CD4-positive, alpha-beta T cell (primary cell): ENCODE measurements at regions not wholly inside any gene's neighbourhood (a gene's known extent, or its start where the extent isn't known, plus 50 kb on each side); places are given as distances from the start of the nearest gene placed in this dataset.
"Not testable (repeated sequence)": the region's sequence is repeated elsewhere in the genome, so short reads cannot be mapped to it uniquely, and the experiment has no call there.

ENCODE experiments used
- ATAC-seq: fragments of 200-7000 bp; cut with Tn5 transposase; one replicate; pipeline ENCODE4 v1.10.0; 2022; ENCODE audit warnings: mild to moderate bottlenecking; ENCODE audit not compliant: poor library complexity
- CTCF ChIA-PET: fragments of 350-600 bp; sonication (Branson Sonifier 250); formaldehyde crosslinking; loops from one replicate; lab custom pipeline; 2021; ENCODE audit warnings: antibody characterized with exemption, inconsistent platforms; lab: Charles Lee
- POLR2A ChIA-PET: fragments of 350-600 bp; sonication (Branson Sonifier 250); formaldehyde crosslinking; loops from one replicate; lab custom pipeline; 2021; ENCODE audit warnings: antibody characterized with exemption, inconsistent platforms; lab: Charles Lee
- DNase-seq, 14 experiments: peaks; one replicate each; pipeline ENCODE4 v3.0.0-alpha.2; 2013 to 2020; ENCODE audit warnings: mixed read lengths in 2 of 14
- H3K27ac ChIP-seq, 2 donors: one replicate each; pipeline versions ENCODE4 v1.5.1 to v1.7.0; 2013; ENCODE audit warnings: low read length in 2 of 2, low read depth in 1 of 2, mild to moderate bottlenecking in 1 of 2
- H3K27me3 ChIP-seq, 2 experiments: 1 replicate in 1 of 2; 2 replicates in 1 of 2; pipeline versions ENCODE4 v1.6.1 to v1.7.0; 2013; ENCODE audit warnings: low read length in 2 of 2, control low read depth in 1 of 2, mild to moderate bottlenecking in 1 of 2, moderate library complexity in 1 of 2; ENCODE audit not compliant: insufficient read depth in 2 of 2, control insufficient read depth in 1 of 2
- H3K36me3 ChIP-seq: one replicate; pipeline ENCODE4 v1.6.1; 2013; ENCODE audit warnings: low read length, control low read depth; ENCODE audit not compliant: insufficient read depth
- H3K4me1 ChIP-seq: one replicate; pipeline ENCODE4 v1.6.1; 2013; ENCODE audit warnings: low read length, control low read depth; ENCODE audit not compliant: insufficient read depth
- H3K4me3 ChIP-seq: one replicate; pipeline ENCODE4 v1.5.1; 2013; ENCODE audit warnings: mild to moderate bottlenecking, low read length, moderate library complexity
- H3K9me3 ChIP-seq, 2 experiments: 1 replicate in 1 of 2; 2 replicates in 1 of 2; pipeline versions ENCODE4 v1.6.1 to v1.7.0; 2013; ENCODE audit warnings: low read length in 2 of 2, mild to moderate bottlenecking in 2 of 2, control low read depth in 1 of 2, moderate library complexity in 1 of 2; ENCODE audit not compliant: control insufficient read depth in 1 of 2, insufficient read depth in 1 of 2
- H3K27ac Mint-ChIP-seq: one replicate; pipeline ENCODE4 v1.8.0; 2020; ENCODE audit warnings: mixed read lengths
- H3K27me3 Mint-ChIP-seq: one replicate; pipeline ENCODE4 v1.8.0; 2021; ENCODE audit warnings: mixed read lengths
- H3K36me3 Mint-ChIP-seq: one replicate; pipeline ENCODE4 v1.8.0; 2021; ENCODE audit warnings: low read depth, mixed read lengths
- H3K4me1 Mint-ChIP-seq: one replicate; pipeline ENCODE4 v1.8.0; 2021; ENCODE audit warnings: low read depth, mixed read lengths
- H3K4me3 Mint-ChIP-seq: one replicate; pipeline ENCODE4 v1.8.0; 2020; ENCODE audit warnings: mild to moderate bottlenecking, mixed read lengths
- H3K9me3 Mint-ChIP-seq: one replicate; pipeline ENCODE4 v1.8.0; 2020; ENCODE audit warnings: mixed read lengths
- CTCF ChIP-seq: fragments of 200-600 bp; IDR thresholded peaks from one replicate; pipeline ENCODE4 v1.8.0; 2022; ENCODE audit warnings: antibody characterized with exemption, mild to moderate bottlenecking
- intact Hi-C, 2 experiments: fragments of 100-400 bp; cut with DNase I in 1 of 2; cut with micrococcal nuclease in 1 of 2; formaldehyde crosslinking; loops; one replicate each; pipeline versions ENCODE4 v1.15.1 to v1.9.0; 2023 to 2025; cut with DNase I, micrococcal nuclease

GRCh38 chr10:81192221-81192788 lies 654.6 kb downstream of the SH2D4B start:
- DNase-seq = no peak
- Mint-ChIP-seq H3K4me1 (no peaks in the 10 kb centered on the region), H3K9me3 (peaks cover 5% of the 10 kb centered on the region), H3K4me3 (no peak overlapping the region), H3K36me3 (no peaks in the 10 kb centered on the region), H3K27ac (no peak overlapping the region), H3K27me3 (no peaks in the 10 kb centered on the region)
- ChIA-PET POLR2A (no interaction called here), CTCF (no interaction called here)
- intact Hi-C loops = no loop called here
- Histone ChIP-seq H3K4me3 (no peak overlapping the region), H3K27me3 (no peaks in the 10 kb centered on the region), H3K36me3 (no peaks in the 10 kb centered on the region), H3K9me3 (no peaks in the 10 kb centered on the region), H3K27ac (no peak overlapping the region), H3K4me1 (no peaks in the 10 kb centered on the region)
- no peak for ATAC-seq
- TF ChIP-seq CTCF = no peak

GRCh38 chr10:81200801-81201200 lies 663.1 kb downstream of the SH2D4B start:
- H3K36me3 ChIP-seq = no peaks in the 10 kb centered on the region
- H3K4me1 ChIP-seq = no peaks in the 10 kb centered on the region
- ChIA-PET POLR2A (no interaction called here), CTCF (no interaction called here)
- no peaks in the 10 kb centered on the region for H3K36me3 Mint-ChIP-seq
- no peaks in the 10 kb centered on the region for H3K27me3 Mint-ChIP-seq
- intact Hi-C loops = no loop called here
- no peaks in the 10 kb centered on the region for H3K9me3 Mint-ChIP-seq
- no peaks in the 10 kb centered on the region for H3K9me3 ChIP-seq
- DNase-seq (no peak), ATAC-seq (no peak)
- no peak overlapping the region for H3K27ac Mint-ChIP-seq
- no peak overlapping the region for H3K4me3 Mint-ChIP-seq
- H3K27ac ChIP-seq = no peak overlapping the region
- H3K4me3 ChIP-seq = no peak overlapping the region
- no peak for TF ChIP-seq CTCF
- H3K27me3 ChIP-seq = no peaks in the 10 kb centered on the region
- no peaks in the 10 kb centered on the region for H3K4me1 Mint-ChIP-seq

- ATAC-seq, H3K36me3 Mint-ChIP-seq, CTCF ChIA-PET, H3K27me3 ChIP-seq, H3K9me3 Mint-ChIP-seq, H3K27me3 Mint-ChIP-seq, intact Hi-C loops, H3K36me3 ChIP-seq, DNase-seq, H3K27ac Mint-ChIP-seq, H3K4me3 ChIP-seq, POLR2A ChIA-PET, H3K4me3 Mint-ChIP-seq, H3K4me1 ChIP-seq, H3K27ac ChIP-seq, H3K4me1 Mint-ChIP-seq, H3K9me3 ChIP-seq: not testable (repeated sequence)
Observed at GRCh38 chr10:81207359-81207758, 667.6 kb upstream of the NRG3 start.

GRCh38 chr10:81213370-81213769 lies 661.6 kb upstream of the NRG3 start:
- ChIA-PET CTCF (no interaction called here), POLR2A (no interaction called here)
- DNase-seq (no peak), ATAC-seq (no peak)
- Histone ChIP-seq H3K27me3 (no peaks in the 10 kb centered on the region), H3K27ac (no peak overlapping the region), H3K4me3 (no peak overlapping the region), H3K36me3 (no peaks in the 10 kb centered on the region), H3K9me3 (no peaks in the 10 kb centered on the region), H3K4me1 (no peaks in the 10 kb centered on the region)
- H3K27me3 Mint-ChIP-seq = no peaks in the 10 kb centered on the region
- H3K4me1 Mint-ChIP-seq = no peaks in the 10 kb centered on the region
- no peak overlapping the region for H3K4me3 Mint-ChIP-seq
- H3K27ac Mint-ChIP-seq = no peak overlapping the region
- H3K36me3 Mint-ChIP-seq = no peaks in the 10 kb centered on the region
- peaks cover 3% of the 10 kb centered on the region for H3K9me3 Mint-ChIP-seq
- intact Hi-C loops = no loop called here
- no peak for TF ChIP-seq CTCF
